ENCODE measurements at regions not wholly inside any gene's neighbourhood (a gene's known extent, or its start where the extent isn't known, plus 50 kb on each side); places are given as distances from the start of the nearest gene placed in this dataset.

- Mint-ChIP-seq H3K4me3 (no peak overlapping the region), H3K9me3 (no peaks in the 10 kb centered on the region), H3K4me1 (ENCODE audit: low read depth) (no peaks in the 10 kb centered on the region), H3K27me3 (no peaks in the 10 kb centered on the region), H3K36me3 (ENCODE audit: low read depth) (no peaks in the 10 kb centered on the region), H3K27ac (no peak overlapping the region)
- Histone ChIP-seq H3K27ac (ENCODE audit: low read depth in 1 of 2, low read length in 2 of 2) (no peak overlapping the region), H3K36me3 (ENCODE audit: insufficient read depth, low read length) (no peaks in the 10 kb centered on the region), H3K27me3 (ENCODE audit: control insufficient read depth in 1 of 2, insufficient read depth in 2 of 2, low read length in 2 of 2) (no peaks in the 10 kb centered on the region), H3K9me3 (ENCODE audit: control insufficient read depth in 1 of 2, insufficient read depth in 1 of 2, low read length in 2 of 2) (peaks cover 0 to 11% of the 10 kb centered on the region in 2 experiments), H3K4me1 (ENCODE audit: insufficient read depth, low read length) (no peaks in the 10 kb centered on the region), H3K4me3 (ENCODE audit: low read length) (no peak overlapping the region)
- no peak for ATAC-seq (ENCODE audit: poor library complexity)
- ChIA-PET CTCF (no interaction called here), POLR2A (no interaction called here)
- no peak for DNase-seq
- intact Hi-C loops (cut with DNase I, micrococcal nuclease): no loop called here
- TF ChIP-seq CTCF (IDR thresholded peaks at IDR 0.05): no peak
These were observed 60.8 kb upstream of the WLS start for GRCh38 chr1:68293122-68293521.

- ChIA-PET CTCF (no interaction called here), POLR2A (no interaction called here)
- no peaks in the 10 kb centered on the region for H3K9me3 Mint-ChIP-seq
- no peaks in the 10 kb centered on the region for H3K4me1 ChIP-seq (ENCODE audit: insufficient read depth, low read length)
- no peaks in the 10 kb centered on the region for H3K27me3 Mint-ChIP-seq
- TF ChIP-seq CTCF (IDR thresholded peaks at IDR 0.05): no peak
- no peaks in the 10 kb centered on the region for H3K4me1 Mint-ChIP-seq (ENCODE audit: low read depth)
- H3K4me3 ChIP-seq (ENCODE audit: low read length): no peak overlapping the region
- no peak for DNase-seq
- H3K9me3 ChIP-seq (ENCODE audit: control insufficient read depth in 1 of 2, insufficient read depth in 1 of 2, low read length in 2 of 2): peaks cover 0 to 11% of the 10 kb centered on the region in 2 experiments
- intact Hi-C loops (cut with DNase I, micrococcal nuclease): no loop called here
- no peaks in the 10 kb centered on the region for H3K36me3 ChIP-seq (ENCODE audit: insufficient read depth, low read length)
- H3K27me3 ChIP-seq (ENCODE audit: control insufficient read depth in 1 of 2, insufficient read depth in 2 of 2, low read length in 2 of 2): no peaks in the 10 kb centered on the region
- H3K27ac ChIP-seq (ENCODE audit: low read depth in 1 of 2, low read length in 2 of 2): no peak overlapping the region
- no peak overlapping the region for H3K4me3 Mint-ChIP-seq
- no peak for ATAC-seq (ENCODE audit: poor library complexity)
- H3K27ac Mint-ChIP-seq: no peak overlapping the region
- no peaks in the 10 kb centered on the region for H3K36me3 Mint-ChIP-seq (ENCODE audit: low read depth)
These were observed 59.5 kb upstream of the WLS start for GRCh38 chr1:68291688-68292384.

DNA sequence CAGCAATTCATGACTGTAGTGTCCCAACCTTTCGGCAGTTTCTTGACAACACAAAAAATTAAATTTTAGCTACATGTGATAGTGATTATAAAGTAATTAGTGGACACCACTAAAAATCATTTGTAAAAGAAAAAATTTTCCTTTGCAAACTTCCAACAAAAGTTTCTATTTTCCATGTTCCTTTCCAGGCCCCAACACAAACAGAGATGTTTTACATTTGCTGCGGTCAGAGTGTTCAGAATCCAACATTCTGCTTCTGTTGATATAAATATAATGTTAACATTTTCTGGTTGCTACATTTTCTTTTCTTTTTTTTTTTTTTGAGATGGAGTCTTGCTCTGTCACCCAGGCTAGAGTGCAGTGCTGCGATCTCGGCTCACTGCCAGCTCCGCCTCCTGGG is 54.9 kb upstream of the WLS start:
- no peaks in the 10 kb centered on the region for H3K36me3 Mint-ChIP-seq (ENCODE audit: low read depth)
- no peak for DNase-seq
- no peaks in the 10 kb centered on the region for H3K27me3 ChIP-seq (ENCODE audit: control insufficient read depth in 1 of 2, insufficient read depth in 2 of 2, low read length in 2 of 2)
- intact Hi-C loops (cut with DNase I, micrococcal nuclease): no loop called here
- H3K27me3 Mint-ChIP-seq: no peaks in the 10 kb centered on the region
- H3K9me3 Mint-ChIP-seq: no peaks in the 10 kb centered on the region
- H3K36me3 ChIP-seq (ENCODE audit: insufficient read depth, low read length): no peaks in the 10 kb centered on the region
- POLR2A ChIA-PET: no interaction called here
- no peaks in the 10 kb centered on the region for H3K4me1 Mint-ChIP-seq (ENCODE audit: low read depth)
- no peak for ATAC-seq (ENCODE audit: poor library complexity)
- H3K4me3 Mint-ChIP-seq: no peak overlapping the region
- no peaks in the 10 kb centered on the region for H3K4me1 ChIP-seq (ENCODE audit: insufficient read depth, low read length)
- CTCF ChIA-PET: no interaction called here
- no peaks in the 10 kb centered on the region for H3K9me3 ChIP-seq (ENCODE audit: control insufficient read depth in 1 of 2, insufficient read depth in 1 of 2, low read length in 2 of 2)
- no peak overlapping the region for H3K4me3 ChIP-seq (ENCODE audit: low read length)
- no peak overlapping the region for H3K27ac ChIP-seq (ENCODE audit: low read depth in 1 of 2, low read length in 2 of 2)
- no peak for TF ChIP-seq CTCF (IDR thresholded peaks at IDR 0.05)
- H3K27ac Mint-ChIP-seq: no peak overlapping the region

All from CD4-positive, alpha-beta T cell (primary cell).